SU-DHL-6 (cell line): ENCODE measurements at regions not wholly inside any gene's neighbourhood (a gene's known extent, or its start where the extent isn't known, plus 50 kb on each side); places are given as distances from the start of the nearest gene placed in this dataset.

Experiments used
- H2AFZ ChIP-seq: fragments of 200-600 bp; sonication (generic); 2 replicates; pipeline ENCODE4 v1.6.1; 2014; ENCODE audit warnings: low read depth, mild to moderate bottlenecking, moderate library complexity, mixed read lengths, antibody characterized with exemption, low read length; ENCODE audit not compliant: severe bottlenecking
- H3F3A ChIP-seq: fragments of 200-600 bp; shearing (Covaris generic); 2 replicates; pipeline ENCODE4 v1.6.0; 2016; ENCODE audit warnings: antibody characterized with exemption, mild to moderate bottlenecking; ENCODE audit not compliant: insufficient read depth
- H3K27ac ChIP-seq: fragments of 200-600 bp; sonication (generic); 2 replicates; pipeline ENCODE4 v1.5.1; 2016; ENCODE audit warnings: low read depth, mild to moderate bottlenecking, low read length, moderate library complexity, mixed read lengths
- H3K27me3 ChIP-seq: fragments of 200-600 bp; sonication (generic), shearing (Covaris generic); 2 replicates; pipeline ENCODE4 v1.6.0; 2014; ENCODE audit warnings: mild to moderate bottlenecking, low read length
- H3K36me3 ChIP-seq: fragments of 200-600 bp; sonication (generic); 2 replicates; pipeline ENCODE4 v1.6.1; 2014; ENCODE audit warnings: mild to moderate bottlenecking, low read length, mixed read lengths
- H3K4me2 ChIP-seq: fragments of 300-600, 200-600 bp; shearing (Covaris generic), sonication (generic); 2 replicates; pipeline ENCODE4 v1.6.0; 2014; ENCODE audit warnings: low read length, low read depth, mild to moderate bottlenecking; ENCODE audit not compliant: poor library complexity, severe bottlenecking
- H3K4me3 ChIP-seq: fragments of 200-600 bp; sonication (generic); 2 replicates; pipeline ENCODE4 v1.5.1; 2014; ENCODE audit warnings: antibody characterized with exemption, low read length, mild to moderate bottlenecking, mixed read lengths; ENCODE audit not compliant: insufficient read depth, poor library complexity, severe bottlenecking
- H3K79me2 ChIP-seq: fragments of 200-600 bp; sonication (generic); 2 replicates; pipeline ENCODE4 v1.6.1; 2014; ENCODE audit warnings: mild to moderate bottlenecking, low read length, moderate library complexity; ENCODE audit not compliant: insufficient read depth
- H3K9ac ChIP-seq: fragments of 200-600 bp; sonication (generic); 2 replicates; pipeline ENCODE4 v1.7.0; 2014; ENCODE audit warnings: mild to moderate bottlenecking, low read length
- H3K9me2 ChIP-seq: fragments of 200-600 bp; sonication (generic); replicated peaks from 2 replicates; pipeline ENCODE4 v1.6.1; 2014; ENCODE audit warnings: low read length; ENCODE audit not compliant: insufficient read depth
- H3K9me3 ChIP-seq: fragments of 200-600 bp; sonication (generic); 2 replicates; pipeline ENCODE4 v1.6.1; 2014; ENCODE audit warnings: low read length, mixed read lengths; ENCODE audit not compliant: insufficient read depth
- H4K20me1 ChIP-seq: fragments of 200-600 bp; sonication (generic); 2 replicates; pipeline ENCODE4 v1.6.1; 2014; ENCODE audit warnings: low read depth, mild to moderate bottlenecking, antibody characterized with exemption, low read length, moderate library complexity, mixed read lengths
- CTCF ChIP-seq: fragments of 200-600 bp; sonication (generic); IDR thresholded peaks from one replicate; pipeline ENCODE4 v1.5.1; 2017; ENCODE audit warnings: antibody characterized with exemption, mild to moderate bottlenecking, low read length, moderate library complexity; ENCODE audit not compliant: insufficient read depth, poor library complexity, severe bottlenecking
- EZH2phosphoT487 ChIP-seq: fragments of 200-600 bp; sonication (generic), shearing (Covaris generic); conservative IDR thresholded peaks from 2 replicates; pipeline ENCODE4 v1.6.1; 2018; ENCODE audit warnings: mild to moderate bottlenecking, antibody characterized with exemption, low read length, moderate library complexity, mixed read lengths

GRCh38 chr9:121596515-121596914 lies 54.9 kb upstream of the DAB2IP start:
- no peak for TF ChIP-seq CTCF
- no peak for TF ChIP-seq EZH2phosphoT487
- Histone ChIP-seq H3K9ac (no peak overlapping the region), H3K27me3 (no peaks in the 10 kb centered on the region), H2AFZ (no peak overlapping the region), H3K4me2 (no peak overlapping the region), H3K36me3 (no peaks in the 10 kb centered on the region), H3F3A (no peaks in the 10 kb centered on the region), H3K9me3 (no peaks in the 10 kb centered on the region), H4K20me1 (no peaks in the 10 kb centered on the region), H3K9me2 (no peaks in the 10 kb centered on the region), H3K27ac (no peak overlapping the region), H3K79me2 (no peaks in the 10 kb centered on the region), H3K4me3 (no peak overlapping the region)

GRCh38 chr9:121597698-121598166 lies 53.7 kb upstream of the DAB2IP start:
- no peak overlapping the region for H3K4me3 ChIP-seq
- no peak for TF ChIP-seq CTCF
- TF ChIP-seq EZH2phosphoT487 = no peak
- H3K4me2 ChIP-seq = no peak overlapping the region

GRCh38 chr9:121598167-121598964 lies 53.1 kb upstream of the DAB2IP start:
- no peak overlapping the region for H3K4me2 ChIP-seq
- H3K27me3 ChIP-seq = no peaks in the 10 kb centered on the region
- no peaks in the 10 kb centered on the region for H3K9me2 ChIP-seq
- no peak overlapping the region for H3K4me3 ChIP-seq
- H3K9ac ChIP-seq = no peak overlapping the region
- H3K79me2 ChIP-seq = no peaks in the 10 kb centered on the region
- no peaks in the 10 kb centered on the region for H4K20me1 ChIP-seq
- H3K36me3 ChIP-seq = no peaks in the 10 kb centered on the region
- TF ChIP-seq CTCF (no peak), EZH2phosphoT487 (no peak)
- H3F3A ChIP-seq = no peaks in the 10 kb centered on the region
- H3K9me3 ChIP-seq = no peaks in the 10 kb centered on the region
- H2AFZ ChIP-seq = no peak overlapping the region
- no peak overlapping the region for H3K27ac ChIP-seq

More at GRCh38 chr9:121597698-121598166, 53.7 kb upstream of the DAB2IP start:
- no peaks in the 10 kb centered on the region for H3K79me2 ChIP-seq
- no peaks in the 10 kb centered on the region for H4K20me1 ChIP-seq
- H3K27me3 ChIP-seq = no peaks in the 10 kb centered on the region
- no peak overlapping the region for H3K9ac ChIP-seq
- no peaks in the 10 kb centered on the region for H3K9me3 ChIP-seq
- no peaks in the 10 kb centered on the region for H3K36me3 ChIP-seq
- no peaks in the 10 kb centered on the region for H3F3A ChIP-seq
- H2AFZ ChIP-seq = no peak overlapping the region
- no peak overlapping the region for H3K27ac ChIP-seq
- no peaks in the 10 kb centered on the region for H3K9me2 ChIP-seq
